ENCODE measurements at regions not wholly inside any gene's neighbourhood (a gene's known extent, or its start where the extent isn't known, plus 50 kb on each side); places are given as distances from the start of the nearest gene placed in this dataset.

DNA sequence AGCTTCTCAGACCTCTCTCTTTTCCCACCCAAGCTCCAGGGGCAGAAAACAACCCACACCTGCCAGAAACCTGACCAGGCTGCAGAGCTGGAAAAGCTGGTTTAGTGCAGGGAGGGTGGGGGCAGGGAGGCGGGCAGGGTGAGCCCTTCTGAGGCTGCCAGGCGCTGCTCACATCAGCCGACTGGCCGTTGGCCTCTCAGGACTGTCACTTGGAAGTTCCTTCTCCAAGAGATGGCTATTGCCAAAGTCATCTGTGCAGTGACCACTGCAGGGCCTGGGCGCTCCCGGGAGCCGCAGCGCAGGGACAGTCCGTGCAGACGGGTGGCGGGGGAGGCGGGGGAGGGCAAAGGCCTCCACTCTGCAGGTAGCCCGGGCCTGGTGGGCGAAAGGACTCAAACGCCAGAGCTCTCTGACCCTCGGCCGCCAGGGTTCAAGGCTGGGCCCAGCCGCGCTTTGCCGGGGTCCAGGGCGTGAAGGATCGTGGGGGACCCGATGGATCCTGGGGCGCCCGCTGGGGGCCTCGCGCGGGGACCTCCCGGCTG lies 205.0 kb upstream of the IER5L start:
- CTCF ChIA-PET, result interaction anchor here (0.9 to 1.4 kb wide), 4 partner anchors 10 to 240 kb away, joined by 3 to 4 read pairs (median 3); no protein-coding TSS in a partner anchor
- POLR2A ChIA-PET, result interaction anchor here (0.9 kb wide), 1 partner anchor 113 kb away, joined by 3 read pairs; no protein-coding TSS in a partner anchor

DNA sequence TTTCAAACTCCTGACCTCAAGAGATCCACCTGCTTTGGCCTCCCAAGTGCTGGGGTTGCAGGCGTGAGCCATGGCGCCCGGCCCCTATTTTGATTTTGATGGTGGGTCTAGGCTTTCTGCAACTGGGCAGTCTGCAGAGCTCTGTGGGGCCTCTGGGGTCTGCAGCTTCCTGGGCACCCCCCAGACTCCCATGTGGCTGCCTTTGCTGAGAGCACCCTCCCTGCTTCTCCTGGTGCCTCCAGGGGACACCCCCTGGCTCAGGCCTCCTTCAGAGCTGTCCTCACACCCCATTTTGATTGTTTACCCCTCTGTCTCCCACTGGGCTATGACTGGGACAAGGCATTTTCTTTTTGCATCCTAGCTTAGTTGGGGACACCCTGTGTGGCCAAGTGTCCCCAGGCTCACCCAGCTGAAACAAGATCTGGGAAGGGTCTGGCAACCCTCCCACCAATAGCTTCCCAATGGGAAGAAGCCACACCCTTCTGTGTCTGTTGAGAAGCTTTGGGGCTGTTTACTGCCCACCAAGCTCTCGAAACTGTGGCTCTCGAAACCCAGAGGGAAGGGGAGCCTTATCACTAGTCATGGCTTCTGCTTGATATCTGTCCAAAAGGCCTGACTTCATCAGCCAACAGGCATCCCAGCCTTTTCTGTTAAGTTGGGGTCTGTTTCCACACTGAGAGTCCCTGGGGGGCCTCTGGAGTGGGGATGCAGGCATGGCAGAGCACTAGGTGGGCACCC lies 204.4 kb upstream of the IER5L start:
- ChIA-PET CTCF (interaction anchor here (0.6 to 1.4 kb wide), 4 partner anchors 9 to 405 kb away, joined by 3 read pairs; no protein-coding TSS in a partner anchor), POLR2A (no interaction called here)

DNA sequence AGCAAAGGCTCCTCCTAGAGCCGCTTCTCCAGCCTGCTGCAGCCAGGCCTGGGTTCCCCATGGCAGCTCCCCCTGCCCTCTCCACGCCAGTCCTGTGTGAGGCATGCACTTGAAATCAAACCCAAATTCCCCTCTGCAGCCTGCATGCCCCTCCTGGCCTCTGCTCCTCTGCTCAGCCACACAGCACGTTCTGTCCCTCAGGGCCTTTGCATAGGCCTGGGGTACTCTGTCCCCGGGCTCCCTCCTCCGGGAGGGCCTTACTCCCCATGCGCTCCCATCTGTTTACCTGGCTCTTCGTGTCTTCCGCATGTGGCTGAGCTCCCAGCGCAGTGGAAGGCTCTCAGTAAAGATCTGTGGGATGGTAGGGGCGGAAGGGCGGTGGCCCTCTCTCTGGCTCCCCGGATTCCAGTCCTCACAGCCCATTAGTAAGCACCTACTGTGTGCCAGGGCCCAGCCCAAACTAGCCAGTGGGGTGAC lies 203.5 kb upstream of the IER5L start:
- POLR2A ChIA-PET, result no interaction called here
- CTCF ChIA-PET, result interaction anchor here (0.6 kb wide), 2 partner anchors 406 to 1312 kb away, joined by 3 read pairs; partner anchors contain the start of gene EXOSC2

DNA sequence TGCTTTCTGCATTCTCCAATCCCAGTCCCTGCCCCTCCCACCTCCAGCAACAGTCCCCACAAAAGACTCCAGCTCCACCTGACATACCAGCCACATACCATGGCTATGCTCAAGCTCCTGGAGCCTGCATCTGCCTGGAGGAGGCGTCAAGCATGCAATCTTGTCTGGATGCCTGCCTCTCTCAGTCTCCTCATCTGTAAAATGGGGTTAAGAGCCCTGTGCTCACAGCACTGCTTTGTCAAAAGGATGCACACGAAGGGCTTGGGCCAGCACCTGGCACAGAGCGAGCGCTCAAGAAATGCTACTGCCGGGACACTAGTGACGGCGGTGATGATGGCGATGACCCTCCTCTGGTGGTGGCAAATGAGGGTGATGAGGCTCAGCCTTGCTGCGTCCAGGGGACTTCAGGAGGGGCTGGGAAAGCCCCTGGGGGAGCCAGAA lies 202.9 kb upstream of the IER5L start:
- ChIA-PET CTCF (interaction anchor here (0.6 kb wide), 1 partner anchor 1313 kb away, joined by 3 read pairs; the partner anchor contains the start of gene EXOSC2), POLR2A (no interaction called here)

DNA sequence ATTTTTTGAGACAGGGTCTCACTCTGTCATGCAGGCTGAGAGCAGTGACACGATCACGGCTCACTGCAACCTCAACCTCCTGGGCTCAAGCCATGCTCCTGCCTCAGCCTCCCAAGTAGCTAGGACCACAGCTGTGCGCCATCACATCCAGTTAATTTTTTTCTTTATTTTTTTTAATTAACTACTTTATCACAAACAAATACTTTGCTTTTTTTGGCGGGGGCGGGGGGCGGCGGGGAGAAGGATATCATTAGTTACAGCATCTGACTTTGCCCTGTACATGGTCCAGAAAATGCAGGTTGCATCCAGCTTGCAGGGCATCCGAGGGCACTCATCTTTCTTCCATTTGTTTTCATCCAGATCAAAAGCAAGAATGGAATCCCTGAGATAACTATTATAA lies 201.8 kb upstream of the IER5L start:
- POLR2A ChIA-PET, result no interaction called here
- CTCF ChIA-PET, result interaction anchor here (1.2 kb wide), 1 partner anchor 206 kb away, joined by 3 read pairs; no protein-coding TSS in a partner anchor

DNA sequence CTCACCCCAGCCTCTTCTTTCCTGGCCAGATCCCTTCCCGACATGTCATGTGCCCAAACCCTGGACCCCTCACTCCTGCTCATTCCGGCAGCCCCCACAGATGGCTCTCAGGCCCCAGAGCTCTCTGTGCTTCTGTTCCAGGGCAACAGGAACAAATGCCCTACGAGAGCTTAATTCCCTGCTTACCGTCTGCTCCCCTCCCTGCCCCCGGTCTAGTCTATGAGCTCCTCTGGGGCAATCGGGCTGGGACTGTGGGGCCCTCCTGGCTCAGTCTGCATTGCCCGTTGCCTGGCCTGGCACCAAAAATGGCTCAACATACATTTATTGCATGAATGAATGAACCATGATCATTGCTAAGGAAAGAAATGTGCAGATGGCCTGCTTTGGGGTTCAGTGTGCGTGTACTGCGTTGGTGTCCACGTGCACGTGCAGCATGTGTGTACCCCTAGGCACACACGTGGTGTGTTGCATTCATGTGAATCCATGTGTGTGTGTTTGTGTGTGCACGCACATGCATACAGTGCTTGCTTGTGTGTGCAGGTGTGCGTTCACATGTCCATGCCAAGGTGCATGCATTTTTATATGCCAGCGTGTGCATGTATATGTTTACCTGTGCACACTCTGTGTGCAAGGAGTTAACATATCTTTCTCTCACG lies 201.2 kb upstream of the IER5L start:
- ChIA-PET POLR2A (no interaction called here), CTCF (interaction anchor here (1.2 kb wide), 1 partner anchor 205 kb away, joined by 3 read pairs; no protein-coding TSS in a partner anchor)

DNA sequence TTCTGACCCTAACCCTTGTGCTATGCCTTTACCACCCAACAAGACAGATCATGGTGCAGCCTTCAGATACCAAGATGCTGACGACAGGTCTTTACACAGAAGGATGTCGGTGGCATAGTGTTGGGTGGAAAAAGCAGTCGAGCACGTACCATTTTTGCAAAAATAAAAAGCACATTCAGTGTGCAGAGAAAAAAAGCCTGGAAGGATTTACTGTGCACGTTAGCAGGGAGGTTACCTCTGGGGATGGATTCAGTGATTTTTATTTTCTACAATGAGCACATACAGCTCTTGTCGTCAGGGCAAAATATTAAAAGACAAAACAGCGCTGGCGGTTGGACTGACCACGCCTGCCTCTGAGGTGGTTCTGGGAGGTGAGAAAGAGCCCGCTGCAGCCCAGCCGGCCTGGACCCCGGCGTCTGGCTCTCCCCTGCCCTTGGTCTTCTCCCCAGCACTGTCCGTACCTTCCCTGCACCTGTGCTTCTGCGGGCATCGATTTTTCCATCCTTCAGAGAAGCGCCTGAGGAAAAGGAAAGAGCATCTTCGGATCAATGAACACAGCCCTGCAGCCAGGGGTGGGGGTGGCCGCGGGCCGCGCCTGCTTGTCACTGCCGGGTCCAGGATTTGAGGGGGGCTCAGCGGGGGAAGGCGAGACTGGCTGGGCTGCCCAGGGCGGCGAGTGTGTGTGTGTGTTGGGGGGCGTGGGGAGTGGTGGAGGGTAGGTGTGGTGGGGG lies 200.0 kb upstream of the IER5L start:
- POLR2A ChIA-PET, result no interaction called here

DNA sequence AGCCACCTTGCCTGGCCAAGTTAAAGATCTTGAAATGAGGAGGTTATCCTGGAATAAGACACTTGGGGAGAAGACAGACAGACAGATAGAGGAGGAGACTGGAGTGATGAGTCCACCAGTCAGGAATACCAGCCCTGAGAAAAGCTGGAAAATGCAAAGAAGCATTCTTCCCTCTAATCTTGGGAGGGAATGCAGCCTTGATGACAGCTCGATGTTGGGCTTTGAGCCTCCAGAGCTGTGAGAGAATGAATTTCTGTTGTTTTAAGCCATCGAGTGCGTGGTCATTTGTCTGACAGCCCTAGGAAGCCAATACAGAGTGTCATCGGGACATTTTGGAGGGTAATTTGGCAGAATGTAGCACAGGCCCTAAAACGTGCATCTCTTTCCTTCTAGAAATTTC lies 199.1 kb upstream of the IER5L start:
- POLR2A ChIA-PET, result interaction anchor here (0.6 kb wide), 1 partner anchor 190 kb away, joined by 3 read pairs; no protein-coding TSS in a partner anchor
- CTCF ChIA-PET, result interaction anchor here (0.7 kb wide), 1 partner anchor 204 kb away, joined by 3 read pairs; no protein-coding TSS in a partner anchor

More for the DNA sequence above, 200.0 kb upstream of the IER5L start:
- CTCF ChIA-PET, result no interaction called here

DNA sequence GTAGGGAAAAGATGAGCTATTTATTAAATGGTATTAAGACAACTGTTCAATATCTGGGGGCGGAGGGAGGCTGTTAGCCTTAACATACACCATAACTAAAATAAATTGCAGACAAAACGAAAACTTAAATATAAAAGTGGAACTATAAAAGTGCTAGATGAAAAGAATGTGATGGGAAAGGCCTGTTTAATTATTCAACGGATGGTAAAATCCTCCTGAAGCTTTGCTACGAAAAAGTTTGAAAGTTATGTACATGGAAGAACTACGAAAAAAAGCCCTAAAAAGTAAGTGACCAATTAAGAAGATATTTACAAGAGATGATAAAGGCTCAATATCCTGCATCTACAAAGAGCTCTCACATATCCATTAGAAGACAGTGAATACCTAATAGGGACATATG lies 197.8 kb upstream of the IER5L start:
- CTCF ChIA-PET, result no interaction called here
- POLR2A ChIA-PET, result no interaction called here

DNA sequence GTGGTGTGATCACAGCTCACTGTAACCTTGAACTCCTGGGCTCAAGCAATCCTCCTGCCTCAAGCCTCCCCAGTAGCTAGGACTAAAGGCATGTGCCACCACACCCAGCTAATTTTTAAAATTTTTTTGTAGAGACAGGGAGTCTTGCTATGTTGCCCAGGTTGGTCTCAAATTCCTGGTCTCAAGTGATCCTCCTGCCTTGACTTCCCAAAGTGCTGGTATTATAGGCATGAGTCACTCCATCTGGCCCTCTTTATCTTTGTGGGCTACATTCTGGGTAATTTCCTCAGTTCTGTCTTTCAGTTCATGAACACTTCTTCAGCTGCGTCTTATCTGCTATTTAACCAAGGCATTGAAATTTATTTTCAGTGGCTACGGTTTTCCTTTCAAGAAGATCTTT lies 196.6 kb upstream of the IER5L start:
- POLR2A ChIA-PET, result interaction anchor here (0.6 kb wide), 1 partner anchor 12 kb away, joined by 3 read pairs; no protein-coding TSS in a partner anchor
- CTCF ChIA-PET, result no interaction called here

DNA sequence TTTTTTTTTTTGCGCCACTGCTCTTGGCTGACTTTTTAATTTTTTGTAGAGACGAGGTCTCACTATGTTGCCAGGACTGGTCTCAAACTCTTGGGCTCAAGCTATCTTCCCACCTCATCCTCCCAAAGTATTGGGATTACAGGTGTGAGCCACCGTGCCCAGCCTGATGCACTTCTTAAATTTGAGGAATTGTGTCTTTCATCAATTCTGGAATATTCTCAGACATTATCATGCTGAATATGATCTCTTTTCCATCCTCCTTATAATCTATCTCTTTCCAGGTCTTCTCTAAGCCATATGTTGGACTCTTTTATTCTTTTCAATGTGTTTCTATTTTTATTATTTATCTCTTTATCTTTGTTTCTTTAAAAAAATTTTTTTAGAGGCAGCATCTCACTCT lies 196.2 kb upstream of the IER5L start:
- ChIA-PET CTCF (no interaction called here), POLR2A (interaction anchor here (0.6 kb wide), 1 partner anchor 12 kb away, joined by 3 read pairs; no protein-coding TSS in a partner anchor)

DNA sequence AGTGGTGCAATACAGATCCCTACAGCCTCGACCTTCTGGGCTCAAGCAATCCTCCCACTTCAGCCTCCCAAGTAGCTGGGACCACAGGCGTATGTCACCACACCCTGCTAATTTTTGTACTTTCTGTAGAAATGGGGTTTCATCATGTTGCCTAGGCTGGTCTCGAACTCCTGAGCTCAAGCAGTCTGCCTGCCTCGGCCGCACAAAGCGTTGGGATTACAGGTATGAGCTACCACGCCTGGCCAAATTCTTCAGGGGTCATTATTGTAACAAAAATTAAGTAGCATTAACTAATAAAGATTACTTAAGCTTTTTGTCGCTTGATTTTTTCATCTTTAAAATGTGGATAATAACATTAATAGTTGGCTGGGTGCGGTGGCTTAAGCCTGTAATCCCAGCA lies 195.3 kb upstream of the IER5L start:
- POLR2A ChIA-PET, result no interaction called here
- CTCF ChIA-PET, result interaction anchor here (1.2 kb wide), 1 partner anchor 10 kb away, joined by 3 read pairs; no protein-coding TSS in a partner anchor

DNA sequence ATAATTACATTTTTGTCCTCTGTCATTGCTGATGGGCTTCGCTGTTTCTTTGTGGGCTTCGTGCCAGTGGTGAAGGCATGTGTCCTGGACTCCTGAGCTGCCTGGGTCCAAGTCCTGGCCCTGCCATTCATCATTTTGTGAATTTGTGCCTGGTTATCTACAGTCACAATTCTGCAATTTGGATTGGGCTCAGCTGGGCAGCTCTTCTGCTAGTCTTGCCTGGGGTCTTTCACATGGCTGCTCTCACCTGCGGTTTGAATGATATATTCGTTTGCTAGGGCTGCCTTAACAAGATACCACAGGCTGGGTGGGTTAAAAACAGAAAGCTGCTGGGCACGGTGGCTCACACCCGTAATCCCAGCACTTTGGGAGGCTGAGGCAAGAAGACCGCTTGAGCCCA lies 192.7 kb upstream of the IER5L start:
- ChIA-PET POLR2A (no interaction called here), CTCF (no interaction called here)

DNA sequence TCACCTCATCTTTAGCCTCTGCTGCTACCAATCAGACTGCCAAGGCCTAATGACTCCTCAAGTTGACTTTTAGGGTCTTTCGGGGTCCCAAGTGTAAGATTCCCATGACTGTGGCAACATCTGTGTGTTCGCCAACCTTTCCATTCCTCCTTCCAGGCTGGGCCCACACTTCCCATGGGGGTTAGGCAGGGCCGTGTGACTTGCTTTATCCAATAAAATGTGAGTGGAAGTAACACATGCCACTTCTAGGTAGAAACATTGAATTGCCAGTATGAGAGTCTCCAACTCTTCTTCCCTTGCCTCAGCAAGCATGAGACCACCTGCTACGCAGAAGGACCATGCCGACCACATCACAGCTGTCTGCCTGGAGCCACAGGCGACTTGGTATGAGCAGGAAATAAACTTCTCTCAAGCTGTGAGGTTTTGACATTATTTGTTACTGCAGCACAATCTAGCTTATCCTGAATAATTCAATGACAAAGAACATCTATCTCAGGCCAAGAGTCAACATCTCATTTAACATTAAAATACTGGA lies 190.4 kb upstream of the IER5L start:
- ChIA-PET CTCF (no interaction called here), POLR2A (no interaction called here)

DNA sequence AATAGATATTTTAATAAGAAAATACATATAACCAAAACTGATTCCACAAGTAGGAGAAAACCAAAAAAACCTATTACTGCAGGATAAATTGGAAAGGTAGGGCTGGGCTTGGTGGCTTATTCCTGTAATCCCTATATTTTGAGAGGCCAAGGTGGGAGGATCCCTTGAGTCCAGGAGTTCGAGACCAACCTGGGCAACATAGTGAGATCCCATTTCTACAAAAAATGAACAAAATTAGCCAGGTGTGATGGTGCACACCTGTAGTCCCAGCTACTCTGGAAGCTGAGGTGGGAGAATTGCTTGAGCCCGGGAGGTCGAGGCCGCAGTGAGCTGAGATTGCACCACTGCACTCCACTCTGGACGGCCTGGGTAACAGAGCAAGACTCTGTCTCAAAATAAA lies 189.2 kb upstream of the IER5L start:
- CTCF ChIA-PET, result no interaction called here
- POLR2A ChIA-PET, result no interaction called here

DNA sequence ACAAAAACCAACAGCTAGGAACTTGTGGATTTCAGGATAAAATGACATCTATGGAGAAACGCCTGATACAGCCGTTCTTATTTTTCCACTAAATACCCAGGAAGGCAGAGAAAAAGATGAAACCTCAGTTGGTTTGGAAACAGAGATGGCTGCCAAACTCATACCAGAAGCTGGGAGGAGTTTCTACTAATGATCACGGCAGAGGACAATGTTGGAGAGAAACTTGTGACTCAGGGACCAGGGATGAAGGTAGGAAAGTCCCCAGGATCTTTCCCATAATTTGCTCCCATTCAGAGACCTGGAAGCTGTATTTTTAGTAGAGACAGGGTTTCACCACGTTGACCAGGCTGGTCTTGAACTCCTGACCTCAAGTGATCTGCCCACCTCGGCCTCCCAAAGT lies 187.1 kb upstream of the IER5L start:
- CTCF ChIA-PET, result no interaction called here
- POLR2A ChIA-PET, result no interaction called here

DNA sequence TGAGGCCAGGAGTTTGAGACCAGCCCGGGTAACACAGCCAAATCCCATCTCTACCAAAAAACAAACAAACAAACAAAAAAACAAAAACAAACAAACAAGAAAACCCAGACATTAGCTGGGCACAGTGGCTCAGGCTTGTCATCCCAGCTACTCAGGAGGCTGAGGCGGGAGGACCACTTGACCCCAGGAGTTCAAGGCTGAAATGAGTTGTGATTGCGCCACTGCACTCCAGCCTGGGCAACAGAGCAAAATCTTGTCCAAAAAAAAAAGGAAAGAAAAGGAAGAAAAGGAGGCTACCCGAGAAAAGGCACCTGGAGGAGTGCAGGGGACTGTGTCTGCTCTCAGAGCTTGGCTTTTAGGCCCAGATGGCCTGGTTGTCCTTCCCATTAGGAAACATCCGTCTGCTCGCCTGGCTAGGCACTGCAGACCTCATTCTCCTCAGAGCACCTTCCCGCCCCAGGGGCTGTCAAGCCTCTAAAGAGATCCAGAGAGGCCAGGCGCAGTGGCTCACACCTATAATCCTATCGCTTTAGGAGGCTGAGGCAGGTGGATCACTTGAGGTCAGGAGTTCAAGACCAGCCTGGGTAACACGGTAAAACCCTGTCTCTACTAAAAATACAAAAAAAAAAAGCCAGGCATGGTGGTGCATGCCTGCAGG lies 185.3 kb upstream of the IER5L start:
- ChIA-PET POLR2A (no interaction called here), CTCF (interaction anchor here (0.6 kb wide), 1 partner anchor 256 kb away, joined by 3 read pairs; no protein-coding TSS in a partner anchor)

DNA sequence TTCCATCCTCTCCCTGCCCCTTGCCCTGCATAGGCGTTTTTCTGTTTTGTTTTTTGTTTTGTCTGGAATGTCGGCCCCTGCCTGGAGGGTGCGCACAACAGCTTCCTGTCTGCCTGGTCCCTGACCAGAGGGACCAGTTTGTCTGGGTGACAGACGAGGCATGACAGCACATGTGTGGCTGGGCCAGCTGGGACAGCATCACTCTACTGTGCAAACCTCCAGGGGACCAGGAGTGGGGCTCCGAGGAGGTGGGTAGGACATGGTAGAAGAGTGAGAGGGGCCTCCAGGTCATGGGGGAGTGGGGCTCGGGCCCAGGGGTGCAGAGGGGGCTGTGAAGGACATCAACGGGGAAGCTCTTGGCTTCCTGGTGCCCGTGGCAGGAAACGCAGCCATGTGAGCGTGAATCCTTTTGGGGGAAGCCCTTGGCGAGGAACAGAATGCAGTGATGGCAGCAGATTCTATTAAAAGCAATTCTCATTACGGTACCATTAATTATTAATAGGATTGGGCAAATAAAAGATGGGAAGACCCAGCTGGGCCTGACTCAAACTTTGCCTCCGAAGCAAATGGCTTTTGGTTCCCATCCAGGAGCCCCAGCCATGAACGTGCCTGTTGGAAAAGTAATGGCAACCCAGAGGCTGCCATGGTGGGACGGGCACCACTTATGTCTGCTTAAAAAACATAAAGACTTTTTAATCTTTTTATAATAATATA lies 184.4 kb upstream of the IER5L start:
- POLR2A ChIA-PET, result no interaction called here
- CTCF ChIA-PET, result no interaction called here

Data from activated CD8-positive, alpha-beta memory T cell treated with anti-CD3 and anti-CD28 coated beads for 36 hours (primary cell).